Endodermal cell (in vitro differentiated cells): ENCODE measurements at regions not wholly inside any gene's neighbourhood (a gene's known extent, or its start where the extent isn't known, plus 50 kb on each side); places are given as distances from the start of the nearest gene placed in this dataset.

Experiments used
- DNase-seq: peaks from one replicate; pipeline ENCODE4 v3.0.0-alpha.2; 2017
- H3K27ac ChIP-seq: 2 replicates; pipeline ENCODE4 v1.5.1; 2013; ENCODE audit warnings: mild to moderate bottlenecking, low read depth, low read length, moderate library complexity
- H3K27me3 ChIP-seq: 2 replicates; pipeline ENCODE4 v1.6.1; 2013; ENCODE audit warnings: mild to moderate bottlenecking, low read length, moderate library complexity; ENCODE audit not compliant: insufficient read depth, control insufficient read depth, poor library complexity, severe bottlenecking
- H3K36me3 ChIP-seq: 2 replicates; pipeline ENCODE4 v1.7.0; 2013; ENCODE audit warnings: mild to moderate bottlenecking, low read length, moderate library complexity; ENCODE audit not compliant: control insufficient read depth, insufficient read depth
- H3K4me1 ChIP-seq: one replicate; pipeline ENCODE4 v1.7.0; 2013; ENCODE audit warnings: low read length; ENCODE audit not compliant: control insufficient read depth, insufficient read depth
- H3K4me3 ChIP-seq: 2 replicates; pipeline ENCODE4 v1.5.1; 2013; ENCODE audit warnings: mild to moderate bottlenecking, low read length, moderate library complexity
- H3K9ac ChIP-seq: 2 replicates; pipeline ENCODE4 v1.6.1; 2013; ENCODE audit warnings: mild to moderate bottlenecking, low read length, moderate library complexity; ENCODE audit not compliant: poor library complexity, severe bottlenecking; ENCODE audit errors: extremely low read depth
- H3K9me3 ChIP-seq: 2 replicates; pipeline ENCODE4 v1.6.1; 2013; ENCODE audit warnings: mild to moderate bottlenecking, low read length, moderate library complexity; ENCODE audit not compliant: control insufficient read depth
- H3K27ac Mint-ChIP-seq: 2 replicates; pipeline ENCODE4 v1.8.0; 2020; ENCODE audit warnings: mixed read lengths
- H3K27me3 Mint-ChIP-seq: 2 replicates; pipeline ENCODE4 v1.8.0; 2021; ENCODE audit warnings: mild to moderate bottlenecking, mixed read lengths; ENCODE audit not compliant: insufficient read depth
- H3K36me3 Mint-ChIP-seq: 2 replicates; pipeline ENCODE4 v1.8.0; 2020; ENCODE audit warnings: low read depth, mixed read lengths
- H3K4me1 Mint-ChIP-seq: 2 replicates; pipeline ENCODE4 v1.8.0; 2020; ENCODE audit warnings: mixed read lengths
- H3K4me3 Mint-ChIP-seq: 2 replicates; pipeline ENCODE4 v1.8.0; 2020; ENCODE audit warnings: mild to moderate bottlenecking, moderate library complexity, mixed read lengths
- H3K9me3 Mint-ChIP-seq: 2 replicates; pipeline ENCODE4 v1.8.0; 2020; ENCODE audit warnings: mild to moderate bottlenecking, mixed read lengths
- WGBS, 2 experiments: methylation state at CpG; one replicate each; pipeline versions ENCODE4 v1.1.5 to v1.1.7; 2013; ENCODE audit warnings: missing lambda C conversion rate in 2 of 2, mixed read lengths in 1 of 2; ENCODE audit not compliant: insufficient coverage in 1 of 2, insufficient read length in 1 of 2; 5-methylcytosine and 5-hydroxymethylcytosine counted together
- TF ChIP-seq, protein P1 (sequence below): fragments of 200-600 bp; sonication (generic); conservative IDR thresholded peaks from 2 replicates; pipeline ENCODE4 v1.5.0; 2021; ENCODE audit warnings: antibody characterized with exemption, mild to moderate bottlenecking

DNA sequence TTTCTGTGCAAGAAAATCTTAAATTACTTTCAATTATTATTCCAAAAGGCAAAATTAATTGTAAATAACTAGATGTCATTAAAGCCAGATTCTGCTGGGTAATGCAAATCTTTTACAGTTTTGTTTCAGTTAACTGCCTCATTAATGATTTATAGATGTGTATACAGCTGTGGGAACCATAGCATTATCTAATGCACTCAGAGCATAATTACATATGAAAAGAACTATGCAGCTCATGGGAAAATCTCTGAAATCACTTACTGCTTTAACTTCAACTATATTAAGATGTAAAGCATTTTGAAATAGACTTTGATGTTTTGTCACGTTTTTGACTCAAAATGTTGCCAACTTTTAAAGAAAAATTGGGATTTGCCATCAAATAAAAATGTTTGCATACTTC is 630.3 kb upstream of the KLHL4 start:
- H3K4me1 Mint-ChIP-seq = no peaks in the 10 kb centered on the region
- no peak for DNase-seq
- Histone ChIP-seq H3K4me1 (no peaks in the 10 kb centered on the region), H3K27me3 (no peaks in the 10 kb centered on the region), H3K36me3 (no peaks in the 10 kb centered on the region), H3K27ac (no peak overlapping the region), H3K9me3 (no peaks in the 10 kb centered on the region), H3K4me3 (no peak overlapping the region), H3K9ac (no peak overlapping the region)
- no peaks in the 10 kb centered on the region for H3K27me3 Mint-ChIP-seq
- H3K4me3 Mint-ChIP-seq = no peak overlapping the region
- no peak overlapping the region for H3K27ac Mint-ChIP-seq
- H3K36me3 Mint-ChIP-seq = no peaks in the 10 kb centered on the region
- 60% methylated on average over 1 of the region's 1 CpG; no CpG with 5 or more reads in 1 of the 2 experiments for WGBS, 2 experiments
- peaks cover 1% of the 10 kb centered on the region for H3K9me3 Mint-ChIP-seq
- TF ChIP-seq, protein P1, sequence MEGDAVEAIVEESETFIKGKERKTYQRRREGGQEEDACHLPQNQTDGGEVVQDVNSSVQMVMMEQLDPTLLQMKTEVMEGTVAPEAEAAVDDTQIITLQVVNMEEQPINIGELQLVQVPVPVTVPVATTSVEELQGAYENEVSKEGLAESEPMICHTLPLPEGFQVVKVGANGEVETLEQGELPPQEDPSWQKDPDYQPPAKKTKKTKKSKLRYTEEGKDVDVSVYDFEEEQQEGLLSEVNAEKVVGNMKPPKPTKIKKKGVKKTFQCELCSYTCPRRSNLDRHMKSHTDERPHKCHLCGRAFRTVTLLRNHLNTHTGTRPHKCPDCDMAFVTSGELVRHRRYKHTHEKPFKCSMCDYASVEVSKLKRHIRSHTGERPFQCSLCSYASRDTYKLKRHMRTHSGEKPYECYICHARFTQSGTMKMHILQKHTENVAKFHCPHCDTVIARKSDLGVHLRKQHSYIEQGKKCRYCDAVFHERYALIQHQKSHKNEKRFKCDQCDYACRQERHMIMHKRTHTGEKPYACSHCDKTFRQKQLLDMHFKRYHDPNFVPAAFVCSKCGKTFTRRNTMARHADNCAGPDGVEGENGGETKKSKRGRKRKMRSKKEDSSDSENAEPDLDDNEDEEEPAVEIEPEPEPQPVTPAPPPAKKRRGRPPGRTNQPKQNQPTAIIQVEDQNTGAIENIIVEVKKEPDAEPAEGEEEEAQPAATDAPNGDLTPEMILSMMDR = no peak

DNA sequence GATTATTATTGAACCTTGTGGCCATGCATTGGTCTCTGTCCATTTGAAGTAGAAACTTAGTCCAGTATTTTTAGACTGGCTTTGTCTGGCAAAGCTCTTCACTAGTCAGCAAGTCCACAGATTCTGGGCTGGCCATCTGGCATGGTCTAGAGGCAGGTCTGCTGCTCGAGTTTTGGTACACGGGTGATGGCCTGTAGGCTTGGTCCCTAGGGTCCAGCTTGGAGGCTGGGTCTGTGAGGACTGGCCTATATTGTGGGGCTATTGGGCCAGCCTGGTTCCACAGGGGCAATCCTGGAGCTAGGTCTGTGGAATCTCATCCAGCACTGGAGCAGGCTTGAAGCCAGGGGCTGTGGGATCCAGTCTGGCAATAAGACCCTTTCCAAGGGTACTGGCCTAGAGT is 607.6 kb upstream of the KLHL4 start:
- WGBS, 2 experiments = 88% methylated on average over 2 of the region's 2 CpGs; no CpG with 5 or more reads in 1 of the 2 experiments
- Histone ChIP-seq H3K4me1 (no peaks in the 10 kb centered on the region), H3K9me3 (no peaks in the 10 kb centered on the region), H3K36me3 (no peaks in the 10 kb centered on the region), H3K4me3 (no peak overlapping the region), H3K9ac (no peak overlapping the region), H3K27ac (no peak overlapping the region), H3K27me3 (no peaks in the 10 kb centered on the region)
- TF ChIP-seq, protein P1 = no peak
- Mint-ChIP-seq H3K36me3 (no peaks in the 10 kb centered on the region), H3K4me1 (no peaks in the 10 kb centered on the region), H3K27me3 (no peaks in the 10 kb centered on the region), H3K27ac (no peak overlapping the region), H3K4me3 (no peak overlapping the region), H3K9me3 (no peaks in the 10 kb centered on the region)
- no peak for DNase-seq

DNA sequence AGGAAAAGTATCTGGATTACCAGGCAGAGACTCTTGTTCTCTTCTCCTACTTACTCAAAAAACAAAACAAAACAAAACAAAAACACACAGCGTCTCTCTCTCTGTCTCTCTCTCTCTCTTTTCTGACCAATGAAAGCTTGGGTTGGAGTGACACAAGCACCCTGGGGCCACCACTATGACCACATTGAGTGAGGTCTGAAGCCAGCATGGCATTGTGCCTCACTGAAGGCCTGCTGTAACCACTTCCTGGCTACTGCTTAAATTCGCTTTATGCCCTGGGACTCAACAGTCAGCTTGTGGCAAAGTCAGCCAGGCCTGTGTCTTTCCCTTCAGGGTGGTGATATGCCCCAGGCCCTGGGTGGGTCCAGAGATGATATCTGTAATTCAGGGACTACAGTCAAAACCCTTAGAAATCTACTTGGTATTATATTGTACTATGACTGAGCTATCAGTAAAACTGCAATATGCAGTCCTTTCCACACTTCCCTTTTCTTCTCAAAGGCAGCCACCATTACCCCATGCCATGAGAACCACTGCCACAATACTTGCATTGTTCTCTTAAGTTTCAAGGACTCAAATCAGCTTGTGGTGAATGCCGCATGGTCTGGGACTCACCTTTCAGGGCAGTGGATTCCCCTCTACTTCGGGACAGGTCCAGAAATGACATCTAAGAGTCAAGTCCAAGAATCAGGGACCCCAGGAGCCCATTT is 606.8 kb upstream of the KLHL4 start:
- TF ChIP-seq, protein P1 = no peak
- no peaks in the 10 kb centered on the region for H3K36me3 Mint-ChIP-seq

More for the DNA sequence above, 606.8 kb upstream of the KLHL4 start:
- no peaks in the 10 kb centered on the region for H3K27me3 ChIP-seq
- H3K4me1 ChIP-seq = no peaks in the 10 kb centered on the region
- DNase-seq = no peak
- H3K4me1 Mint-ChIP-seq = no peaks in the 10 kb centered on the region
- WGBS, 2 experiments = 80 to 89% methylated on average over 1 to 4 of the region's 4 CpGs
- no peak overlapping the region for H3K27ac Mint-ChIP-seq
- H3K4me3 Mint-ChIP-seq = no peak overlapping the region
- H3K9ac ChIP-seq = no peak overlapping the region
- H3K4me3 ChIP-seq = no peak overlapping the region
- H3K9me3 Mint-ChIP-seq = no peaks in the 10 kb centered on the region
- no peaks in the 10 kb centered on the region for H3K9me3 ChIP-seq
- H3K36me3 ChIP-seq = no peaks in the 10 kb centered on the region
- H3K27ac ChIP-seq = no peak overlapping the region
- H3K27me3 Mint-ChIP-seq = no peaks in the 10 kb centered on the region
